ENCODE measurements at regions not wholly inside any gene's neighbourhood (a gene's known extent, or its start where the extent isn't known, plus 50 kb on each side); places are given as distances from the start of the nearest gene placed in this dataset.
"Not testable (repeated sequence)": the region's sequence is repeated elsewhere in the genome, so short reads cannot be mapped to it uniquely, and the experiment has no call there.

- DNase-seq (ENCODE audit: low spot score): no peak
These were observed 204.5 kb downstream of the SREK1 start for GRCh38 chr5:66348387-66349125.

DNA sequence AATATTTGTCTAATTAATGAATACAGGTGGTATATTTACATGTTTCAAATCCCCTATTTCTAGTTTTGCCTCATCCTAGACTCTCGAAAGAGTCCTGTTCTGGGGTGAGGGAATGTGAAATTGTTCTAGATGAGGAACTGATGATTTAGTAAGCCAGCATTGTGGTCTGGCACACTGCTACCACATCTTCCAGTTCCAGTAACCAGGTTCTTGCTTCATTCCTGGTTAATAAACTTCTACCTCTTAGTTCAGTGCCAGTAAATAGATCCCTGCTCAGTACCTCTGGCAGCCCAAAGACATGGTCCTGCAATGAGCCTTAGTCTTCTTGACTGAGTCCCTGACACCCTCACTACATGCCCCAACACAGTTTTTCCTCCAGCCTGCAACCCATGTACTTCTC, 207.7 kb downstream of the SREK1 start:
- DNase-seq (ENCODE audit: low spot score): no peak

GRCh38 chr5:66353186-66353585, 209.1 kb downstream of the SREK1 start:
- no peak for DNase-seq (ENCODE audit: low spot score)

DNA sequence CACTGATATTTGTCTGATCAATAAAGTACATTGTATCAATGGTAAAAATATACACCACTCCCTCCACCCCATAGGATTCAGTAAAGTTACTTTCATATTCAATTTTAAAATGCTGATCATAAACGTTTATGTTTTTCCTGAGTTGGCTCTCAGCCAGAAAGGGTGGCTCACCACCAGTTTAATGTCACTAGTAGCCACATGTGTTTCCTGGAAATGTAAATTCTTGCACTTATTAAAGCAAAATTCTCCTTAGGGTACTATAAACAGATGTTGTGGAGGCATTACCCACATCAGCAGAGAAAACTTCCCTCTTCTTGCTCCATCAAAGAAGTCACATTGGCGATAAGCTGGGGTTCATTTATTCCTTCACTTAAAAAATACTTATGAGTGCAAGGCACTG, 210.3 kb downstream of the SREK1 start:
- DNase-seq (ENCODE audit: low spot score): no peak

DNA sequence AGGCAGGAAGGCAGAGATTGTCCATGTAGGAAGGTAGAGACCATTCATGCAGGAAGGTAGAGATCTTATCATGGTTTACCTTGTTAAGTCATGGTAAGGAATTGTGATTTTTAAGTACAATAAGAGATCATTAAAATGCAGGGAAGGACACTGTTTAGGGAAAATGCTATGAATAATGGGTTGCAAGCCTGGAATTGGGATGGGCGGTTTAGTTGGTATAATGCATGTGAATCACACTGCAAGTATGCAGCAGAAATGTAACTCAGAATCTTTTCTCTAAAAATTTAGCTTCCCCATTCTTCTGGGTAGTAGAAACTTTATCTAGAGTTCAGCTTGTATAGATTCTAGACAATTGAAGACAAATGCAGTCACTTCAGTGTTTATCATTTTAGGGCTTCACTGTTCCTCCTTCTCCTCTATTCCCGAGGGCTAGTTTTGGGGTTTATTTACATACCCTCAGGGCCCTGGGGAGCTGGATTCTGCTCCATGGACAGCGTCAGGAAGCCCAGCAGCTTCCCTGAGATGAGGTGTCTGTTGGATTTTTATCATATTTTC, 212.0 kb downstream of the SREK1 start:
- peak; percentile 14 for DNase-seq (ENCODE audit: low spot score)

- no peak for DNase-seq (ENCODE audit: low spot score)
These were observed 214.6 kb downstream of the SREK1 start for GRCh38 chr5:66358741-66359140.

DNA sequence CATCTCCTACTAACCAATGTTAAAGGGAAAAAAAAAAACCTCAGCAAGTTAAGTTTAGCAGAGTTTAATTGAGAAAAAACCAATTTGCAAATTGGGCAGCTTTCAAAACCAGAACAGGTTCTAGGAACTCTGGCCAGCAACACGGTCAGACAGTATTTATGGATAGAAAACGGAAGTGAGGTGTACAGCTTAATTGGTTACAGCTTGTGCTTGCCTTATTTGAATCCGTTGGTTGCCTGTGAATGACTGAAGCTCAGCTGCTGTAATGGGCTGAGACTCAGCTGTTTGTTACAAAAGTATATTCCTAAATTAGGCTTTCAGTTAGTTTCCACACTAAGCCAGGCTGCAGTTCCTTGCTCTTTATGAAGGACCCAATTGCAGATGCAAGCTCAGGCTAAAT, 217.0 kb downstream of the SREK1 start:
- DNase-seq (ENCODE audit: low spot score): no peak

GRCh38 chr5:66362046-66362445, 217.9 kb downstream of the SREK1 start:
- no peak for DNase-seq (ENCODE audit: low spot score)

- DNase-seq (ENCODE audit: low spot score): no peak
These were observed 218.6 kb downstream of the SREK1 start for GRCh38 chr5:66362687-66363086.

DNA sequence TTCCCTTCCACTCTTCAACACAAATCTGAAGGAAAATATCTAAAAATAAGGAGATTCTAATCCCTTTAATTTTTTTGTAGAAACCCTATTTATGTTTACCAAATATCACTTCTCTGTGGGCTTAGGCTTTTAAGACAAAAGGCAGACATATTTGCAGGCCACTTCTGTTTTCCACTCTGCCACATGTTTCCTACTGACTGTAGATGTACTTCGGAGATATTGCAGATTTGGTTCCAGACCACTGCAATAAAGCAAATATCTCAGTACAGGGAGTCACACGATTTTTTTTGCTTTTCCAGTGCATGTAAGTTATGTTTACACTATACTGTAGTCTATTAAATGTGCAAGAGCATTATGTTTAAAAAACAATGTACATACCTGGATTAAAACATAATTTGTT, 219.0 kb downstream of the SREK1 start:
- no peak for DNase-seq (ENCODE audit: low spot score)

DNA sequence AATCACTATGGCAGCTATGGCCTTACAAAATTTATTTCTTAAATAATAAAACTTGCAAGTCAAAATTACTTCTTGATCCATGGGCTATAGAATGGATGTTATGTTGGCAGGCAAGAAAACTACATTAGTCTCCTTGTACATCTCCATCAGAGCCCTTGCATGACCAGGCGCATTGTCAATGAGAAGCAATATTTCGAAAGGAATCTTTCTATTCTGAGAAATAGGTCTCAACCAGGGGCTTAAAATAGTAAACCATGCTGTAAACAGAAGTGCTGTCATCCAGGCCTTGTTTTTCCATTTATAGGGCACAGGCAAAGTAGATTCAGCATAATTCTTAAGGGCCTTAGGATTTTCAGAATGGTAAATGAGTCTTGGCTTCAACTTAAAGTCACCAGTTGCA, 220.1 kb downstream of the SREK1 start:
- no peak for DNase-seq (ENCODE audit: low spot score)

GRCh38 chr5:66365981-66366380, 221.9 kb downstream of the SREK1 start:
- DNase-seq (ENCODE audit: low spot score): no peak

GRCh38 chr5:66367814-66368541, 223.9 kb downstream of the SREK1 start:
- DNase-seq (ENCODE audit: low spot score): no peak

GRCh38 chr5:66368811-66369210, 224.7 kb downstream of the SREK1 start:
- no peak for DNase-seq (ENCODE audit: low spot score)

DNA sequence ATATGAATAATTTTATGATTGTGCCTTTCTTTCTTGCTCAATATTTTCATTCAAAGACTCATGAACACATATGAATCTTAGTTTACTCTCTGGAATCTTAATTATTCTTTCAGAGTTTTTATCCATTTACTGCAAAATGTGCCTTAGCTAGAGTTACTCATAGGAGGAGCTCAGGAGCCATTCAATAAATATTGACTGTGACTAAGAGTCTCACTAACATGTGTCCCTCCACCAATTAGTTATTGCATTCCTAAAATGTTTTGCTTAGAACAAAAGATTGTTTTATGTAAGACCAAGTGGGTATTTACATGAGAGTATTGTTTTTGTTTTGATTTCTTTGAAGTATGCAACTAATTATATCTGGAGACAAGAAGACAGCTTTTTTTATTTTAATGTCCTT, 218.4 kb upstream of the MAST4 start:
- no peak for DNase-seq (ENCODE audit: low spot score)

GRCh38 chr5:66378407-66378806, 217.8 kb upstream of the MAST4 start:
- DNase-seq (ENCODE audit: low spot score): no peak

- no peak for DNase-seq (ENCODE audit: low spot score)
These were observed 214.0 kb upstream of the MAST4 start for GRCh38 chr5:66382152-66382551.

DNA sequence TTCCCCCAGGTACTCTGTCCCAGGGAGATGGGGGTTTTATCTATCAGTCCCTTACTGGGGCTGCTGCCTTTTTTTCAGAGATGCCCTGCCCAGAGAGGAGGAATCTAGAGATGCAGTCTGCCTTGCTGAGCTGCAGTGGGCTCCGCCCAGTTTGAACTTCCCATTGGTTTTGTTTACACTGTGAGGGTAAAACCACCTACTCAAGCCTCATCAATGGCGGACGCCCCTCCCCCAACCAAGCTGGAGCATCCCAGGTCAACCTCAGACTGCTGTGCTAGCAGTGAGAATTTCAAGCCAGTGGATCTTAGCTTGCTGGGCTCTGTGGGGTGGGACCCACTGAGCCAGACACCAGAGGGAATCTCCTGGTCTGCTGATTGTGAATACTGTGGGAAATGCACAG, 191.0 kb upstream of the MAST4 start:
- not testable (repeated sequence) for DNase-seq (ENCODE audit: low spot score)

GRCh38 chr5:66406761-66407336, 189.3 kb upstream of the MAST4 start:
- no peak for DNase-seq (ENCODE audit: low spot score)

- no peak for DNase-seq (ENCODE audit: low spot score)
These were observed 188.4 kb upstream of the MAST4 start for GRCh38 chr5:66407765-66408164.

GRCh38 chr5:66408576-66408975, 187.6 kb upstream of the MAST4 start:
- DNase-seq (ENCODE audit: low spot score): no peak

- DNase-seq (ENCODE audit: low spot score): no peak
These were observed 186.1 kb upstream of the MAST4 start for GRCh38 chr5:66410122-66410521.

DNA sequence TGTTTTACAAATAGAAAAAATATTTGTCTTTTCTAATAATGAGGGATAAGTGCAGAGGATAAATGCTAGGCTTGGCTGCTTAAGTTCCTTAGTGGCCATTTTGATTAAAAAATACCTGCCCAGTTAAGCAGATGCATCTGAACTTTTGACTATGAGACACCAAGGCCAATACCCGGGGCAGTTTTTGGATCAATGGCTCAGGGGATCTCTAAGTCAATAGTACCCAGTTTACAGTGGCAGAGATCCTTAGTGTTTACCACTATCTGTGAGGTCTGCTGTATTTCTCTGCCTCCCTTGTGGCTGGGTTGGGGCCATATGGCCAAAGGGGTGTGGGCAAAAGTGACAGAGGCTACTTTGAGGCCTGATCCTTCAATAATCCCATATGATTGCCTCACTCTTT, 184.5 kb upstream of the MAST4 start:
- no peak for DNase-seq (ENCODE audit: low spot score)
